RPMI8226 (cell line): ENCODE measurements at regions not wholly inside any gene's neighbourhood (a gene's known extent, or its start where the extent isn't known, plus 50 kb on each side); places are given as distances from the start of the nearest gene placed in this dataset.
A peak's percentile ranks its signal among the peaks of the same experiment; 100 is the strongest.

ENCODE experiments used
- DNase-seq: peaks from one replicate; pipeline ENCODE4 v3.0.0-alpha.2; 2015

GRCh38 chr5:86070719-86071118, 547.0 kb upstream of the COX7C start:
- no peak for DNase-seq

- no peak for DNase-seq
These were observed 543.4 kb upstream of the COX7C start for GRCh38 chr5:86074297-86074696.

DNA sequence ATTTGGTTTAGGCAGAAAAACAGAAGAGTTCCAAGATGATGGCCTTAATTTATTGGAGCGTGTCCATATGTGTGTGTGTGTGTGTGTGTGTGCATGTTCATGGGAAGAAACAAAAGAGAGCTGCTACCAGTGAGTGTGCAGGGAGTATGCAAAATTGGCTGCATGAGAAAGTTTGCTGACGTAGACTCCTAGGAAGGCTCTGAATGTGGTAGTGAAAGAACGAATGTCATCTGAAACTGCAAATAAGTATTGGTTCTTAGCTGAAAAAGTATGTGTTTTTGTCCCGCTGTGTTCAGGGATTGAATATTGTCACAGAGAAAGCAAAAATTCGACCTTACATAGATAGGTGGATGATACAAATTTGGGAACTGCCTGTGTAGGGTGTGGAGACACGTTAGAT, 542.6 kb upstream of the COX7C start:
- no peak for DNase-seq

GRCh38 chr5:86095092-86095491, 522.6 kb upstream of the COX7C start:
- DNase-seq = no peak

GRCh38 chr5:86101966-86102365, 515.8 kb upstream of the COX7C start:
- DNase-seq = no peak

DNA sequence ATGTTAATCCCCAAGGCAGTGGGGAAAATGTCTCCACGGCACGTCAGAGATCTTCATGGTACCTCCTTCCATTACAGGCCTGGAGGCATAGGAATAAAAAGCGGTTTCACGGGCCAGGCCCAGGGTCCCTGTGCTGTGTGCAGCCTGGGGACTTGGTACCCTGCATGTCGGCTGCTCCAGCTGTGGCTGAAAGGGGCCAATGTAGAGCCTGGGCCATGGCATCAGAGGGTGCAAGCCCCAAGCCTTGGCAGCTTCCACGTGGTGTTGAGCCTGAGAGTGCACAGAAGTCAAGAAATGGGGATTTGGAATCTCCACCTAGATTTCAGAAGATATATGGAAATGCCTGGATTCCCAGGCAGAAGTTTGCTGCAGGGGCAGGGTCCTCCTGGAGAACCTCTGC, 508.9 kb upstream of the COX7C start:
- no peak for DNase-seq

GRCh38 chr5:86112249-86112648, 505.5 kb upstream of the COX7C start:
- DNase-seq = no peak

- DNase-seq = no peak
These were observed 502.6 kb upstream of the COX7C start for GRCh38 chr5:86115164-86115563.

DNA sequence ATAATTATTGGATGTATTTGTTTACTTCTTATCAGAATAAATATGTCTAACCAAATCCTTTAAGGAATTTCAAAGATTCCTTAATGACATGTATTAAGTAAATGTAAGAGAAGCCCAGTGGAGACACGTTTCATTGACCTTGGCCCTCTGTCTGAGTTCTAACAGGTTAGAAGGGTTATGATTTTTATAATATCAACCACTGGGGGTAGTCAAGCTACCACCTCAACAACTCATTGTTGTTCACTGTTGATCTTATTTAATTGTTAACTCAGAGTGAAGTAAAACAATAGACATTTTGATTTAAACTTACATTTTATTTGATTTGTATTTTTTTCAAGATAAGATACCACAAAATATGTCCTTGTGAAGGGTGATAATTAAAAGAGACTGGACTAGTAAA, 499.2 kb upstream of the COX7C start:
- peak; percentile 22 for DNase-seq

- DNase-seq = no peak
These were observed 493.4 kb upstream of the COX7C start for GRCh38 chr5:86124333-86124732.

GRCh38 chr5:86125731-86126601, 491.8 kb upstream of the COX7C start:
- DNase-seq = no peak

DNA sequence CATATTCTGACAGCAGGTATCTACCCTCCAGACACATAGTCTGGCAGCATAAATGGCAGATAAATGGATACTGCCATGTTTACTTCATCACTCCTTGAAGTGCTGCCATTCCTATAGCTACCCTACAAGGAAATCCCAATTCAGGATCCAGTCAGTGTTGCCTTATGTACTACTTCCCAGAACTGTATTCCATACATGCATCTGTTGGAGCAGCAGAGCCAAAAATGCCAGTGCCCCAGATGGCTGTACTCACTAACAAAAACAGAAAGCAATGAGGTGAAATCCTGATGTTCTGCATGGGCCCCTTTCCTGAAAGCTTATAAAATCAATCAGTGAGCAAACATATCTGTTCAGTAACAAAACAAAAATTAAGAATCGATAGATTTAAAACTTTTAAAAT, 490.0 kb upstream of the COX7C start:
- DNase-seq = no peak

GRCh38 chr5:86129009-86129408, 488.7 kb upstream of the COX7C start:
- no peak for DNase-seq

- no peak for DNase-seq
These were observed 480.4 kb upstream of the COX7C start for GRCh38 chr5:86137297-86137696.

GRCh38 chr5:86143837-86144236, 473.9 kb upstream of the COX7C start:
- no peak for DNase-seq

GRCh38 chr5:86152988-86153560, 464.7 kb upstream of the COX7C start:
- no peak for DNase-seq

GRCh38 chr5:86155796-86156195, 461.9 kb upstream of the COX7C start:
- DNase-seq = peak; percentile 26

GRCh38 chr5:86170194-86170593, 447.5 kb upstream of the COX7C start:
- no peak for DNase-seq

- DNase-seq = no peak
These were observed 442.5 kb upstream of the COX7C start for GRCh38 chr5:86175224-86175623.

DNA sequence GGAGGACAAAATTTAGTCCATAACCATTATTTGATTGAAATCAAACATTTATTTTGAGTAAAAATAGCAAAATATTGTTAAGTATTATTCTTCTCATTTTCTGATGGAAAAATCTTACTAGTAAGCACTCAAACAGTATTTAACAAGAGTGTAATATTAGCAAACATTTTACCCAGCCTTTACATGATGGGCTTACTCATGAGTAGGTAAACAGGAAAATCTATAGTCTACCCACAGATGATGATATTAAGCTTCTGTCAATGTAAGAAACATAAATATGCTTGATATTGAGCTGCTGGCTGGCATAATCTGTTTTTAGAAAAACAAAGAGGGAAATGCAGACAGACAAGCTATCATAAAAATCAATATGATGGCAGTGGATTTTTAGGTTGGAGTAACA, 418.5 kb upstream of the COX7C start:
- no peak for DNase-seq

DNA sequence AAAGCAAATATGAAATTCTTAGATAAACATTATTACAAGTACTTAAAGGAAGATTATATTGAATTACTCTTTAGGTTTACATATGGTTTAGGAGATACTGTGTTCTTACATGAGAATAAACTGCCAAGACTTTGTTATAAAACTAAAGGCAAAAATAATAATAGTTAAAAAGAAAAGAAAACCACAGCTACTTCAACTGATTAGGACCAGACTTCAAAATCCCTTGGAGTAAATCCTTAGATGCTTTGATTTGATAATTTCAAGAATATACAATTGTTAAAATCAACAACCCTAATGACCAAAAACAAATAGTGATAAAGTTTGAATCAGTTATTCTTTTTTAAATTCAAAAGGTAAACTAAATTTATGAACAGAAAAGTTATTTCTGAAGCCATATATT, 389.6 kb upstream of the COX7C start:
- no peak for DNase-seq

DNA sequence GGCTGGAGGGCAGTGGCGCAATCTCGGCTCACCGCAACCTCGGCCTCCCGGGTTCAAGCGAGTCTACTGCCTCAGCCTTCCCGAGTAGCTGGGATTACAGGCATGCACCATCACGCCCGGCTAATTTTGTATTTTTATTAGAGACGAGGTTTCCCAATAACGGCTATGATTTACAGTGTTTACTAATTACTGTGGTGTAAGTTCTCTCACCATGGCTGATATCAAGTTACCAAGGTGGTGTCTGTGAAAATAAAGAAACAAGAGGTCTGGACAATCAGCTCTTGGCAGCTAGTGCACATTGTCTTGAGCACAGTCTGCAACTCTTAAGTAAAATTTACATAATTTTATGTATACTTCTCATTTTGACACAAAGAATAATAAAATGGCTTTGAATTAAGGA, 385.5 kb upstream of the COX7C start:
- no peak for DNase-seq

- DNase-seq = no peak
These were observed 373.6 kb upstream of the COX7C start for GRCh38 chr5:86244153-86244552.

GRCh38 chr5:86257871-86258270, 359.9 kb upstream of the COX7C start:
- no peak for DNase-seq
